Suprapubic skin (tissue), 4 donors: ENCODE measurements at regions not wholly inside any gene's neighbourhood (a gene's known extent, or its start where the extent isn't known, plus 50 kb on each side); places are given as distances from the start of the nearest gene placed in this dataset.

ENCODE experiments used
- DNase-seq, 2 donors: peaks; one replicate each; pipeline ENCODE4 v3.0.0-alpha.2; 2019; ENCODE audit warnings: low spot score in 2 of 2
- H3K27ac ChIP-seq: fragments of 200-600 bp; sonication (generic); one replicate; pipeline ENCODE4 v1.5.1; 2019
- H3K27me3 ChIP-seq: fragments of 200-600 bp; sonication (generic); one replicate; pipeline ENCODE4 v1.5.1; 2019
- H3K36me3 ChIP-seq: fragments of 200-600 bp; sonication (generic); one replicate; pipeline ENCODE4 v1.5.1; 2019
- H3K4me1 ChIP-seq: fragments of 200-600 bp; sonication (generic); one replicate; pipeline ENCODE4 v1.5.1; 2019
- H3K4me3 ChIP-seq: fragments of 200-600 bp; sonication (generic); one replicate; pipeline ENCODE4 v1.5.1; 2019; ENCODE audit warnings: mild to moderate bottlenecking
- H3K9me3 ChIP-seq: fragments of 200-600 bp; sonication (generic); one replicate; pipeline ENCODE4 v1.5.1; 2019
- EP300 ChIP-seq: sonication (generic); formaldehyde crosslinking; IDR thresholded peaks from one replicate; pipeline ENCODE4 v1.6.1; 2017; ENCODE audit warnings: antibody characterized with exemption
- POLR2A ChIP-seq, 2 donors: fragments of 450-650 bp; IDR thresholded peaks; one replicate each; pipeline ENCODE4 v1.6.1; 2017; ENCODE audit warnings: antibody characterized with exemption in 2 of 2, mild to moderate bottlenecking in 2 of 2, moderate library complexity in 2 of 2
- POLR2AphosphoS5 ChIP-seq, 3 donors: sonication (generic); formaldehyde crosslinking; IDR thresholded peaks; one replicate each; pipeline ENCODE4 v1.6.1; 2017; ENCODE audit warnings: antibody characterized with exemption in 3 of 3
- WGBS: methylation state at CpG from one replicate; pipeline ENCODE4 v1.1.5; 2018; 5-methylcytosine and 5-hydroxymethylcytosine counted together
- TF ChIP-seq, protein P1 (sequence below), 2 donors: fragments of 200-600 bp in 1 of 2; fragments of 450-650 bp in 1 of 2; sonication (generic) in 1 of 2; IDR thresholded peaks; one replicate each; pipeline ENCODE4 v1.5.1; 2016 to 2019; ENCODE audit warnings: antibody characterized with exemption in 2 of 2, mild to moderate bottlenecking in 1 of 2, moderate library complexity in 1 of 2

- Histone ChIP-seq H3K36me3 (no peaks in the 10 kb centered on the region), H3K9me3 (no peaks in the 10 kb centered on the region), H3K27ac (no peak overlapping the region), H3K4me3 (no peak overlapping the region), H3K27me3 (peaks cover 4% of the 10 kb centered on the region), H3K4me1 (peaks cover 4% of the 10 kb centered on the region)
- TF ChIP-seq, protein P1, sequence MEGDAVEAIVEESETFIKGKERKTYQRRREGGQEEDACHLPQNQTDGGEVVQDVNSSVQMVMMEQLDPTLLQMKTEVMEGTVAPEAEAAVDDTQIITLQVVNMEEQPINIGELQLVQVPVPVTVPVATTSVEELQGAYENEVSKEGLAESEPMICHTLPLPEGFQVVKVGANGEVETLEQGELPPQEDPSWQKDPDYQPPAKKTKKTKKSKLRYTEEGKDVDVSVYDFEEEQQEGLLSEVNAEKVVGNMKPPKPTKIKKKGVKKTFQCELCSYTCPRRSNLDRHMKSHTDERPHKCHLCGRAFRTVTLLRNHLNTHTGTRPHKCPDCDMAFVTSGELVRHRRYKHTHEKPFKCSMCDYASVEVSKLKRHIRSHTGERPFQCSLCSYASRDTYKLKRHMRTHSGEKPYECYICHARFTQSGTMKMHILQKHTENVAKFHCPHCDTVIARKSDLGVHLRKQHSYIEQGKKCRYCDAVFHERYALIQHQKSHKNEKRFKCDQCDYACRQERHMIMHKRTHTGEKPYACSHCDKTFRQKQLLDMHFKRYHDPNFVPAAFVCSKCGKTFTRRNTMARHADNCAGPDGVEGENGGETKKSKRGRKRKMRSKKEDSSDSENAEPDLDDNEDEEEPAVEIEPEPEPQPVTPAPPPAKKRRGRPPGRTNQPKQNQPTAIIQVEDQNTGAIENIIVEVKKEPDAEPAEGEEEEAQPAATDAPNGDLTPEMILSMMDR (IDR thresholded peaks at IDR 0.05): peak in 1 of 2 donors; percentile 22
- TF ChIP-seq POLR2A (IDR thresholded peaks at IDR 0.05): no peak
- no peak for DNase-seq
- WGBS: 56% methylated on average over 15 of the region's 17 CpGs
These were observed 69.0 kb upstream of the THY1 start for GRCh38 chr11:119491753-119492510.

GRCh38 chr11:119490253-119491006 lies 67.5 kb upstream of the THY1 start:
- Histone ChIP-seq H3K9me3 (no peaks in the 10 kb centered on the region), H3K27me3 (peaks cover 8% of the 10 kb centered on the region), H3K36me3 (no peaks in the 10 kb centered on the region), H3K4me1 (no peaks in the 10 kb centered on the region), H3K27ac (no peak overlapping the region), H3K4me3 (no peak overlapping the region)
- WGBS: 92% methylated on average over 22 of the region's 24 CpGs
- TF ChIP-seq POLR2AphosphoS5 (IDR thresholded peaks at IDR 0.05) (no peak), EP300 (no peak), POLR2A (IDR thresholded peaks at IDR 0.05) (no peak)
- TF ChIP-seq, protein P1 (IDR thresholded peaks at IDR 0.05): no peak
- DNase-seq: peak; percentile 12 to 15

- Histone ChIP-seq H3K27me3 (peaks cover 8% of the 10 kb centered on the region), H3K27ac (no peak overlapping the region), H3K4me1 (no peaks in the 10 kb centered on the region), H3K4me3 (no peak overlapping the region), H3K36me3 (no peaks in the 10 kb centered on the region), H3K9me3 (no peaks in the 10 kb centered on the region)
- peak; percentile 26 to 32 for DNase-seq
- TF ChIP-seq, protein P1 (IDR thresholded peaks at IDR 0.05): no peak
- 83% methylated on average over 3 of the region's 3 CpGs for WGBS
These were observed 66.1 kb upstream of the THY1 start for GRCh38 chr11:119489087-119489486.

DNA sequence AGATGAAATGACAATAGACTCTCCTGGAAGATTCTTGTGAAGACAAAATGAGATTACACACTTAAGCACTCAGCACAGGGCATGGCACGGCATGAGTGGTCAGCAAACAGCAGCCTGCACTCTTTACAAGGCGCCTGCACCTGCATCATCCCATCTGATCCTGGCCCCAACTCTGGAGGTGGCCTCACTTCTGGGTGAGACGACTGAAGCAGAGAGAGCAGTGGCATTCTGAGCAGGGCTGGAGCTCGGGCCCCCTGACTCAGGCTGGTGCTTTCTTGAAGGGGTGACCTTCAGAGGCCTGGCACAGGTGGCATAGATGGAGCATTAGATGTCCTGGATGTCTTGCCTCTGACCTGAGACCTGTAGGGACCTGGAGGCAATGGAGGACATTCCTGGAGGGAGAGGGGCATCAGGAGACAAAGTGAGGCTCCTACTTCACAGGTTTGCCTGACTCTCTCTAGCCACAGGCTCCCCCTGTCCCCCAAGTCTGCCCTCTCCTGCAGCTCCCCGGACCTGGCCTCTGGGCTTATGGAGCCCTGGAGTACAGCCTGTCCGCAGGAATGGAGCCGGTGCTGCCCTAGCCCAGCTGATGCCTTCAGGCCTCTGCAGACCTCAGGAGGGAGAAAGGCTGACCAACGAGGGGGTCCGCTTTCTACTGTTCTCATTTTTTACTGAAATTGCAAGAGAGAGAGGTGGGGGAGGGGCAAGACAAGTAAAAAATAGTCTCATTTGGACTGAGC lies 65.5 kb upstream of the THY1 start:
- Histone ChIP-seq H3K36me3 (no peaks in the 10 kb centered on the region), H3K9me3 (no peaks in the 10 kb centered on the region), H3K27ac (no peak overlapping the region), H3K4me3 (no peak overlapping the region), H3K27me3 (peaks cover 8% of the 10 kb centered on the region), H3K4me1 (no peaks in the 10 kb centered on the region)
- no peak for TF ChIP-seq POLR2AphosphoS5 (IDR thresholded peaks at IDR 0.05)
- TF ChIP-seq, protein P1 (IDR thresholded peaks at IDR 0.05): no peak
- no peak for TF ChIP-seq POLR2A (IDR thresholded peaks at IDR 0.05)
- TF ChIP-seq EP300: no peak
- 72% methylated on average over 5 of the region's 9 CpGs for WGBS
- peak; percentile 26 to 62 for DNase-seq
